ENCODE measurements at regions not wholly inside any gene's neighbourhood (a gene's known extent, or its start where the extent isn't known, plus 50 kb on each side); places are given as distances from the start of the nearest gene placed in this dataset.
"Not testable (repeated sequence)": the region's sequence is repeated elsewhere in the genome, so short reads cannot be mapped to it uniquely, and the experiment has no call there.

- peak; percentile 96 for TF ChIP-seq CTCF (IDR thresholded peaks at IDR 0.05)
- TF ChIP-seq ZFX (IDR thresholded peaks at IDR 0.05; ENCODE audit: borderline replicate concordance), result no peak
- no peak overlapping the region for H3K27ac ChIP-seq
Observed at GRCh38 chr14:30270200-30271161, 288.5 kb upstream of the G2E3 start.

- TF ChIP-seq CTCF (IDR thresholded peaks at IDR 0.05) (no peak), ZFX (IDR thresholded peaks at IDR 0.05; ENCODE audit: borderline replicate concordance) (no peak)
- no peak overlapping the region for H3K27ac ChIP-seq
Observed at GRCh38 chr14:30271811-30272323, 287.1 kb upstream of the G2E3 start.

GRCh38 chr14:30272848-30273832 lies 285.8 kb upstream of the G2E3 start:
- H3K27ac ChIP-seq, result no peak overlapping the region
- TF ChIP-seq ZFX (IDR thresholded peaks at IDR 0.05; ENCODE audit: borderline replicate concordance), result no peak
- no peak for TF ChIP-seq CTCF (IDR thresholded peaks at IDR 0.05)

GRCh38 chr14:30275604-30276003 lies 283.4 kb upstream of the G2E3 start:
- no peak overlapping the region for H3K27ac ChIP-seq
- TF ChIP-seq CTCF (IDR thresholded peaks at IDR 0.05) (no peak), ZFX (IDR thresholded peaks at IDR 0.05; ENCODE audit: borderline replicate concordance) (no peak)

GRCh38 chr14:30277268-30277667 lies 281.7 kb upstream of the G2E3 start:
- TF ChIP-seq ZFX (IDR thresholded peaks at IDR 0.05; ENCODE audit: borderline replicate concordance) (no peak), CTCF (IDR thresholded peaks at IDR 0.05) (no peak)
- H3K27ac ChIP-seq, result no peak overlapping the region

GRCh38 chr14:30278856-30279255 lies 280.1 kb upstream of the G2E3 start:
- H3K27ac ChIP-seq, result not testable (repeated sequence)

GRCh38 chr14:30283822-30284446 lies 275.0 kb upstream of the G2E3 start:
- TF ChIP-seq ZFX (IDR thresholded peaks at IDR 0.05; ENCODE audit: borderline replicate concordance), result no peak
- peak; percentile 97 for TF ChIP-seq CTCF (IDR thresholded peaks at IDR 0.05)
- no peak overlapping the region for H3K27ac ChIP-seq
